ENCODE measurements at regions not wholly inside any gene's neighbourhood (a gene's known extent, or its start where the extent isn't known, plus 50 kb on each side); places are given as distances from the start of the nearest gene placed in this dataset.
"Not testable (repeated sequence)": the region's sequence is repeated elsewhere in the genome, so short reads cannot be mapped to it uniquely, and the experiment has no call there.

DNA sequence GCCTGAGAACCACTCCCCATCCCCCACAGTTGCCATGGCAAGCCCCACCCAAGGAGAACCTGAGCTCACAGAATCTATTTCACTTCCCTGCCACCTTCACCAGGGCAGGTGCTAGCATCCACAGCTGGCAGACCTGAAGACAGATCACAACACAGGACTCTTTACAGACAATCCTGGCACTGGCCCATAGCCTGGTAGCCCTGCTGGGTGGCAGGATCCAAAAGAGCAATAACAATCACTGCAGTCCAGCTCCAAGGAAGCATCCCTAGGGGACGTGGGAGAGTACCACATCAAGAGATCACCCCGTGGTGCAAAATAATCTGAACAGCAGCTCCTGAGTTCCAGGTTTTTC, 463.2 kb upstream of the PIK3R1 start:
- Mint-ChIP-seq H3K9me3 (peaks cover 12% of the 10 kb centered on the region), H3K27me3 (no peaks in the 10 kb centered on the region), H3K4me1 (ENCODE audit: low read depth) (no peaks in the 10 kb centered on the region), H3K4me3 (no peak overlapping the region), H3K36me3 (ENCODE audit: low read depth) (no peaks in the 10 kb centered on the region), H3K27ac (no peak overlapping the region)
- Histone ChIP-seq H3K36me3 (ENCODE audit: insufficient read depth, low read length) (no peaks in the 10 kb centered on the region), H3K4me1 (ENCODE audit: insufficient read depth, low read length) (no peaks in the 10 kb centered on the region), H3K4me3 (ENCODE audit: low read length) (no peak overlapping the region), H3K9me3 (ENCODE audit: control insufficient read depth in 1 of 2, insufficient read depth in 1 of 2, low read length in 2 of 2) (peaks cover 7 to 11% of the 10 kb centered on the region in 2 experiments), H3K27ac (ENCODE audit: low read depth in 1 of 2, low read length in 2 of 2) (no peak overlapping the region), H3K27me3 (ENCODE audit: control insufficient read depth in 1 of 2, insufficient read depth in 2 of 2, low read length in 2 of 2) (no peaks in the 10 kb centered on the region)
- intact Hi-C loops (cut with DNase I, micrococcal nuclease): no loop called here
- TF ChIP-seq CTCF (IDR thresholded peaks at IDR 0.05): no peak
- DNase-seq (no peak), ATAC-seq (ENCODE audit: poor library complexity) (no peak)
- POLR2A ChIA-PET: no interaction called here
- CTCF ChIA-PET: no interaction called here

GRCh38 chr5:67748165-67748690, 467.3 kb upstream of the PIK3R1 start:
- Histone ChIP-seq H3K4me1 (ENCODE audit: insufficient read depth, low read length) (no peaks in the 10 kb centered on the region), H3K36me3 (ENCODE audit: insufficient read depth, low read length) (no peaks in the 10 kb centered on the region), H3K9me3 (ENCODE audit: control insufficient read depth in 1 of 2, insufficient read depth in 1 of 2, low read length in 2 of 2) (peaks cover 7 to 11% of the 10 kb centered on the region in 2 experiments), H3K27me3 (ENCODE audit: control insufficient read depth in 1 of 2, insufficient read depth in 2 of 2, low read length in 2 of 2) (no peaks in the 10 kb centered on the region), H3K4me3 (ENCODE audit: low read length) (no peak overlapping the region), H3K27ac (ENCODE audit: low read depth in 1 of 2, low read length in 2 of 2) (no peak overlapping the region)
- DNase-seq (no peak), ATAC-seq (ENCODE audit: poor library complexity) (no peak)
- Mint-ChIP-seq H3K27ac (no peak overlapping the region), H3K4me3 (no peak overlapping the region), H3K9me3 (peaks cover 25% of the 10 kb centered on the region), H3K4me1 (ENCODE audit: low read depth) (no peaks in the 10 kb centered on the region), H3K27me3 (no peaks in the 10 kb centered on the region), H3K36me3 (ENCODE audit: low read depth) (peaks cover 4% of the 10 kb centered on the region)
- ChIA-PET CTCF (no interaction called here), POLR2A (no interaction called here)
- no peak for TF ChIP-seq CTCF (IDR thresholded peaks at IDR 0.05)
- intact Hi-C loops (cut with DNase I, micrococcal nuclease): no loop called here

DNA sequence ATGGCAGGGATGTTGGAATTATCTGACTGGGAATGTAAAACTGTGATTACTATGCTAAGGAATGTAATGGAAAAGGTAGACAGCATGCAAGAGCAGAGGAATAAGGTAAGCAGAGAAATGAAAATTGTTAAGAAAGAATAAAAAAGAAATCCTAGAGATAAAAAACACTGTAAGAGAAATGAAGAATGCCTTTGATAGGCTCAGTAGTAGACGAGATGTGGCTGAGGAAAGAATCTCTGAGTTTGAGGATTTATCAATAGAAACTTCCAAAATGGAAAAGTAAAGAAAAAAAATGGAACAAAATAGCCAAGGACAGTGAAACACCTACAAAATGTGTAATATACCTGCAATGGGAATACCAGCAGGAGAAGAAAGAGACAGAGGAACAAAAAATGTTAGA, 468.5 kb upstream of the PIK3R1 start:
- Mint-ChIP-seq H3K4me3 (no peak overlapping the region), H3K27ac (no peak overlapping the region), H3K9me3 (peaks cover 18% of the 10 kb centered on the region), H3K4me1 (ENCODE audit: low read depth) (no peaks in the 10 kb centered on the region), H3K27me3 (no peaks in the 10 kb centered on the region), H3K36me3 (ENCODE audit: low read depth) (peaks cover 4% of the 10 kb centered on the region)
- no peak for TF ChIP-seq CTCF (IDR thresholded peaks at IDR 0.05)
- intact Hi-C loops (cut with DNase I, micrococcal nuclease): no loop called here
- Histone ChIP-seq H3K27ac (ENCODE audit: low read depth in 1 of 2, low read length in 2 of 2) (no peak overlapping the region), H3K27me3 (ENCODE audit: control insufficient read depth in 1 of 2, insufficient read depth in 2 of 2, low read length in 2 of 2) (no peaks in the 10 kb centered on the region), H3K36me3 (ENCODE audit: insufficient read depth, low read length) (no peaks in the 10 kb centered on the region), H3K4me3 (ENCODE audit: low read length) (no peak overlapping the region), H3K4me1 (ENCODE audit: insufficient read depth, low read length) (no peaks in the 10 kb centered on the region), H3K9me3 (ENCODE audit: control insufficient read depth in 1 of 2, insufficient read depth in 1 of 2, low read length in 2 of 2) (peaks cover 3% of the 10 kb centered on the region in 2 experiments)
- no peak for ATAC-seq (ENCODE audit: poor library complexity)
- no peak for DNase-seq
- POLR2A ChIA-PET: no interaction called here
- CTCF ChIA-PET: no interaction called here

- H3K36me3 ChIP-seq (ENCODE audit: insufficient read depth, low read length); POLR2A ChIA-PET; DNase-seq; H3K4me1 Mint-ChIP-seq (ENCODE audit: low read depth); ATAC-seq (ENCODE audit: poor library complexity); H3K4me3 Mint-ChIP-seq; H3K36me3 Mint-ChIP-seq (ENCODE audit: low read depth); H3K27ac Mint-ChIP-seq; H3K27ac ChIP-seq (ENCODE audit: low read depth in 1 of 2, low read length in 2 of 2); intact Hi-C loops (cut with DNase I, micrococcal nuclease); H3K4me1 ChIP-seq (ENCODE audit: insufficient read depth, low read length); H3K9me3 ChIP-seq (ENCODE audit: control insufficient read depth in 1 of 2, insufficient read depth in 1 of 2, low read length in 2 of 2); H3K4me3 ChIP-seq (ENCODE audit: low read length); CTCF ChIA-PET; H3K27me3 ChIP-seq (ENCODE audit: control insufficient read depth in 1 of 2, insufficient read depth in 2 of 2, low read length in 2 of 2); H3K27me3 Mint-ChIP-seq: not testable (repeated sequence)
- H3K9me3 Mint-ChIP-seq: peaks cover 18% of the 10 kb centered on the region
These were observed 468.9 kb upstream of the PIK3R1 start for GRCh38 chr5:67746608-67747007.

Data from CD4-positive, alpha-beta T cell (primary cell).